ENCODE measurements at regions not wholly inside any gene's neighbourhood (a gene's known extent, or its start where the extent isn't known, plus 50 kb on each side); places are given as distances from the start of the nearest gene placed in this dataset.

DNA sequence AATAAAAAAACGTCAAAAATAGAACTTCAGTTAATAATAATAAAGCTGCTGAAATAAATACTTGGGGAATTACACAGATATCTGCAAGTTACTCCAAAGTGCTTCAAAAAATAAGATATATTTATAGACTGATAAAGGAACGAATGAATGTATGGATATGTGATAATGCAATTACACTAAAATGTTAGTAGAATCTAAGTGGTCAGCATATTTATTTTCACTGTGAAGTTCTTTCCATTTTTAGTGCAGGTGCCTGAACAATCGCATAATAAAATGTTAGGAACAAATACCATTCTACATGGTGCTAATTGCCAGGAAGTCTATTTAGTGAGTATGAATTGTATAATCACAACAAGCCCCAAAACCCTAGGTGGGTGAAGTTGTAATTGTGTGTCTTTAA, 169.6 kb upstream of the RGPD4 start:
- Histone ChIP-seq H3K4me3 (ENCODE audit: low read length) (no peak overlapping the region), H3K36me3 (replicated peaks; ENCODE audit: low read depth, low read length) (no peaks in the 10 kb centered on the region), H3K27ac (ENCODE audit: low read length) (no peak overlapping the region), H3K79me2 (ENCODE audit: low read length) (no peaks in the 10 kb centered on the region), H2AFZ (ENCODE audit: low read depth, low read length) (no peak overlapping the region), H3K9ac (ENCODE audit: low read length) (no peak overlapping the region), H3K27me3 (ENCODE audit: low read depth, low read length) (no peaks in the 10 kb centered on the region), H3K9me3 (ENCODE audit: insufficient read depth, low read length) (no peaks in the 10 kb centered on the region), H3K4me2 (ENCODE audit: low read length) (no peak overlapping the region), H4K20me1 (ENCODE audit: insufficient read depth, low read length) (no peaks in the 10 kb centered on the region), H3K4me1 (ENCODE audit: low read length) (no peaks in the 10 kb centered on the region)
- TF ChIP-seq EZH2phosphoT487 (IDR thresholded peaks at IDR 0.05; ENCODE audit: low read depth) = no peak
- TF ChIP-seq, protein P1, sequence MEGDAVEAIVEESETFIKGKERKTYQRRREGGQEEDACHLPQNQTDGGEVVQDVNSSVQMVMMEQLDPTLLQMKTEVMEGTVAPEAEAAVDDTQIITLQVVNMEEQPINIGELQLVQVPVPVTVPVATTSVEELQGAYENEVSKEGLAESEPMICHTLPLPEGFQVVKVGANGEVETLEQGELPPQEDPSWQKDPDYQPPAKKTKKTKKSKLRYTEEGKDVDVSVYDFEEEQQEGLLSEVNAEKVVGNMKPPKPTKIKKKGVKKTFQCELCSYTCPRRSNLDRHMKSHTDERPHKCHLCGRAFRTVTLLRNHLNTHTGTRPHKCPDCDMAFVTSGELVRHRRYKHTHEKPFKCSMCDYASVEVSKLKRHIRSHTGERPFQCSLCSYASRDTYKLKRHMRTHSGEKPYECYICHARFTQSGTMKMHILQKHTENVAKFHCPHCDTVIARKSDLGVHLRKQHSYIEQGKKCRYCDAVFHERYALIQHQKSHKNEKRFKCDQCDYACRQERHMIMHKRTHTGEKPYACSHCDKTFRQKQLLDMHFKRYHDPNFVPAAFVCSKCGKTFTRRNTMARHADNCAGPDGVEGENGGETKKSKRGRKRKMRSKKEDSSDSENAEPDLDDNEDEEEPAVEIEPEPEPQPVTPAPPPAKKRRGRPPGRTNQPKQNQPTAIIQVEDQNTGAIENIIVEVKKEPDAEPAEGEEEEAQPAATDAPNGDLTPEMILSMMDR (IDR thresholded peaks at IDR 0.05; ENCODE audit: low read depth, low read length) = no peak

GRCh38 chr2:107663632-107664031, 163.1 kb upstream of the RGPD4 start:
- H3K27me3 ChIP-seq (ENCODE audit: low read depth, low read length) = no peaks in the 10 kb centered on the region
- no peaks in the 10 kb centered on the region for H3K9me3 ChIP-seq (ENCODE audit: insufficient read depth, low read length)
- H4K20me1 ChIP-seq (ENCODE audit: insufficient read depth, low read length) = no peaks in the 10 kb centered on the region
- H3K36me3 ChIP-seq (replicated peaks; ENCODE audit: low read depth, low read length) = no peaks in the 10 kb centered on the region
- H3K9ac ChIP-seq (ENCODE audit: low read length) = no peak overlapping the region
- H2AFZ ChIP-seq (ENCODE audit: low read depth, low read length) = no peak overlapping the region
- H3K79me2 ChIP-seq (ENCODE audit: low read length) = no peaks in the 10 kb centered on the region
- no peak overlapping the region for H3K27ac ChIP-seq (ENCODE audit: low read length)
- no peak overlapping the region for H3K4me2 ChIP-seq (ENCODE audit: low read length)
- H3K4me1 ChIP-seq (ENCODE audit: low read length) = no peaks in the 10 kb centered on the region
- no peak overlapping the region for H3K4me3 ChIP-seq (ENCODE audit: low read length)
- TF ChIP-seq EZH2phosphoT487 (IDR thresholded peaks at IDR 0.05; ENCODE audit: low read depth) = no peak
- TF ChIP-seq, protein P1 (IDR thresholded peaks at IDR 0.05; ENCODE audit: low read depth, low read length) = no peak

GRCh38 chr2:107669335-107669734, 157.4 kb upstream of the RGPD4 start:
- no peak for TF ChIP-seq EZH2phosphoT487 (IDR thresholded peaks at IDR 0.05; ENCODE audit: low read depth)
- TF ChIP-seq, protein P1 (IDR thresholded peaks at IDR 0.05; ENCODE audit: low read depth, low read length) = peak; percentile 38
- H3K4me1 ChIP-seq (ENCODE audit: low read length) = no peaks in the 10 kb centered on the region
- H3K36me3 ChIP-seq (replicated peaks; ENCODE audit: low read depth, low read length) = no peaks in the 10 kb centered on the region
- H3K4me3 ChIP-seq (ENCODE audit: low read length) = no peak overlapping the region
- H3K27me3 ChIP-seq (ENCODE audit: low read depth, low read length) = no peaks in the 10 kb centered on the region
- no peak overlapping the region for H3K27ac ChIP-seq (ENCODE audit: low read length)
- H3K9ac ChIP-seq (ENCODE audit: low read length) = no peak overlapping the region
- H3K79me2 ChIP-seq (ENCODE audit: low read length) = no peaks in the 10 kb centered on the region
- H2AFZ ChIP-seq (ENCODE audit: low read depth, low read length) = no peak overlapping the region
- H4K20me1 ChIP-seq (ENCODE audit: insufficient read depth, low read length) = no peaks in the 10 kb centered on the region
- H3K4me2 ChIP-seq (ENCODE audit: low read length) = no peak overlapping the region
- H3K9me3 ChIP-seq (ENCODE audit: insufficient read depth, low read length) = no peaks in the 10 kb centered on the region

- Histone ChIP-seq H3K4me3 (ENCODE audit: low read length) (no peak overlapping the region), H3K4me1 (ENCODE audit: low read length) (no peaks in the 10 kb centered on the region), H3K4me2 (ENCODE audit: low read length) (no peak overlapping the region), H3K9ac (ENCODE audit: low read length) (no peak overlapping the region), H4K20me1 (ENCODE audit: insufficient read depth, low read length) (no peaks in the 10 kb centered on the region), H3K36me3 (replicated peaks; ENCODE audit: low read depth, low read length) (no peaks in the 10 kb centered on the region), H3K9me3 (ENCODE audit: insufficient read depth, low read length) (no peaks in the 10 kb centered on the region), H2AFZ (ENCODE audit: low read depth, low read length) (no peak overlapping the region), H3K27ac (ENCODE audit: low read length) (no peak overlapping the region), H3K27me3 (ENCODE audit: low read depth, low read length) (no peaks in the 10 kb centered on the region), H3K79me2 (ENCODE audit: low read length) (no peaks in the 10 kb centered on the region)
- no peak for TF ChIP-seq EZH2phosphoT487 (IDR thresholded peaks at IDR 0.05; ENCODE audit: low read depth)
- TF ChIP-seq, protein P1 (IDR thresholded peaks at IDR 0.05; ENCODE audit: low read depth, low read length) = no peak
Measured at GRCh38 chr2:107681936-107682335, 144.8 kb upstream of the RGPD4 start.
